ENCODE measurements at regions not wholly inside any gene's neighbourhood (a gene's known extent, or its start where the extent isn't known, plus 50 kb on each side); places are given as distances from the start of the nearest gene placed in this dataset.

DNA sequence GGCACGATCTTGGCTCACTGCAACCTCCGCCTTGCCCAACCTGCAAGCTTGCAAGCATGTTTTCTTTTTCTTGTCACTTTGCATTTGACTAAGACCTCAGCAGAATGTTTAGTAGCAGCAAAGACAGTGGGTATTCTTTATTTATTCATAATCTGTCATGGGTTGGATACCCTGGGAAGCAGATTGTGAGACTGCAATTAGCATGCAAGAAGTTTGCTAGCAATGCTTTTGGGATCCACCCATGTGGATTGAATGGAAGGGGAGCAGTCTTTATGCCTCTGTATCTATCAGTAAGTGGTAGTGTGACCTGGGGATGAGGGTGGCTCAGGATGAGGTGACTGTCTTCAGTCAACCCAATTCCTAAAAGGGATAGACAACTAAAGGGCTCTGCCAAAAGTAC lies 166.7 kb downstream of the RAP2B start:
- no peaks in the 10 kb centered on the region for H3K36me3 ChIP-seq (replicated peaks in 1 of 2; ENCODE audit: insufficient read depth in 1 of 2, low read depth in 2 of 2)
- TF ChIP-seq, protein P1, sequence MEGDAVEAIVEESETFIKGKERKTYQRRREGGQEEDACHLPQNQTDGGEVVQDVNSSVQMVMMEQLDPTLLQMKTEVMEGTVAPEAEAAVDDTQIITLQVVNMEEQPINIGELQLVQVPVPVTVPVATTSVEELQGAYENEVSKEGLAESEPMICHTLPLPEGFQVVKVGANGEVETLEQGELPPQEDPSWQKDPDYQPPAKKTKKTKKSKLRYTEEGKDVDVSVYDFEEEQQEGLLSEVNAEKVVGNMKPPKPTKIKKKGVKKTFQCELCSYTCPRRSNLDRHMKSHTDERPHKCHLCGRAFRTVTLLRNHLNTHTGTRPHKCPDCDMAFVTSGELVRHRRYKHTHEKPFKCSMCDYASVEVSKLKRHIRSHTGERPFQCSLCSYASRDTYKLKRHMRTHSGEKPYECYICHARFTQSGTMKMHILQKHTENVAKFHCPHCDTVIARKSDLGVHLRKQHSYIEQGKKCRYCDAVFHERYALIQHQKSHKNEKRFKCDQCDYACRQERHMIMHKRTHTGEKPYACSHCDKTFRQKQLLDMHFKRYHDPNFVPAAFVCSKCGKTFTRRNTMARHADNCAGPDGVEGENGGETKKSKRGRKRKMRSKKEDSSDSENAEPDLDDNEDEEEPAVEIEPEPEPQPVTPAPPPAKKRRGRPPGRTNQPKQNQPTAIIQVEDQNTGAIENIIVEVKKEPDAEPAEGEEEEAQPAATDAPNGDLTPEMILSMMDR (IDR thresholded peaks at IDR 0.05), result no peak
- TF ChIP-seq POLR2A (IDR thresholded peaks at IDR 0.05), result no peak
- no peaks in the 10 kb centered on the region for H3K27me3 ChIP-seq
- no peak for DNase-seq
- H3K27ac ChIP-seq, result no peak overlapping the region
- 78 to 87% methylated on average over 2 of the region's 2 CpGs for WGBS, 2 donors
- no peak overlapping the region for H3K4me3 ChIP-seq
- no peaks in the 10 kb centered on the region for H3K9me3 ChIP-seq
- intact Hi-C loops (cut with DNase I), result no loop called here
- no peaks in the 10 kb centered on the region for H3K4me1 ChIP-seq
- ATAC-seq, result no peak

DNA sequence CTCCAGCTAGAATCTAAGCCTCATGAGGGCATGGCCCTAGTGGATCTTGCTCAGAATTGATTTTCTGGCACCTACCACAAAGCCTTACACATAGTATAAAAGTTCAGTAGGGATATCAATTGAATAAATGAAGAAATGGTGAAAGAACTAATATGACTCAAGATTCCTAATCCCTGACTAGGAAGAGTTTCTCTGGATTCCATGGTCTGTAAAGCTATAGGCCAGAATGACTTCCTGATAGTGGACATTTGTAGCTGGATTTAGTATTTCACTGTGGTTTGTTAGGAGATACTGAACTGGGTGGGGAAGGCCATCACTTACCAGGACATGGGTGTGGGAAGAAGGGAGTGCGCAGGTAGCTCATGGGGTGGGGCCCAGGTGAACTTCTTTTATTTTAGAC lies 168.9 kb downstream of the RAP2B start:
- DNase-seq (no peak), ATAC-seq (no peak)
- Histone ChIP-seq H3K9me3 (no peaks in the 10 kb centered on the region), H3K4me3 (no peak overlapping the region), H3K4me1 (no peaks in the 10 kb centered on the region), H3K27me3 (no peaks in the 10 kb centered on the region), H3K36me3 (replicated peaks in 1 of 2; ENCODE audit: insufficient read depth in 1 of 2, low read depth in 2 of 2) (no peaks in the 10 kb centered on the region), H3K27ac (no peak overlapping the region)
- intact Hi-C loops (cut with DNase I), result no loop called here
- TF ChIP-seq, protein P1 (IDR thresholded peaks at IDR 0.05), result no peak
- TF ChIP-seq POLR2A (IDR thresholded peaks at IDR 0.05), result no peak
- WGBS, 2 donors, result 75 to 100% methylated on average over 1 of the region's 1 CpG

DNA sequence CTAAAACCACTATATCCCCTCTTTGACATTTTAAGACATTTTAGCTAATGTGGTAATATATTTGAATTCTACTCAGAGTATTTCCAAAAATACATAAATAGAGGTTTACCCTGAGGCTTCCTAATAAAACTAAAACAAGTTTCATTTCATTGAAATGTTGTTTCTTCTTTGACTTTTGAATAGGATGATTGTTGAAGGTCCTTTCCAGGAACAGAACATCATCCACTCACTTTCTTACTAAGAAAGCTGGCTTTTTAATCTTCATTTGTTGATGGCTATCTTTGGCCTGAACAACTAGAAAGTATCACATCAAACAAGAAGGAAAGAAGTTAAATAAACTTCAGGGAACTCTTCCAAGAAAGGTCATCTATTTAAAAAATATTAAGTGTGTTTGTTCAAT lies 169.7 kb downstream of the RAP2B start:
- ATAC-seq (no peak), DNase-seq (no peak)
- H3K9me3 ChIP-seq, result no peaks in the 10 kb centered on the region
- intact Hi-C loops (cut with DNase I), result no loop called here
- H3K4me1 ChIP-seq, result no peaks in the 10 kb centered on the region
- H3K36me3 ChIP-seq (replicated peaks in 1 of 2; ENCODE audit: insufficient read depth in 1 of 2, low read depth in 2 of 2), result no peaks in the 10 kb centered on the region
- H3K27me3 ChIP-seq, result no peaks in the 10 kb centered on the region
- no peak overlapping the region for H3K4me3 ChIP-seq
- H3K27ac ChIP-seq, result no peak overlapping the region
- TF ChIP-seq POLR2A (IDR thresholded peaks at IDR 0.05), result no peak
- TF ChIP-seq, protein P1 (IDR thresholded peaks at IDR 0.05), result no peak

DNA sequence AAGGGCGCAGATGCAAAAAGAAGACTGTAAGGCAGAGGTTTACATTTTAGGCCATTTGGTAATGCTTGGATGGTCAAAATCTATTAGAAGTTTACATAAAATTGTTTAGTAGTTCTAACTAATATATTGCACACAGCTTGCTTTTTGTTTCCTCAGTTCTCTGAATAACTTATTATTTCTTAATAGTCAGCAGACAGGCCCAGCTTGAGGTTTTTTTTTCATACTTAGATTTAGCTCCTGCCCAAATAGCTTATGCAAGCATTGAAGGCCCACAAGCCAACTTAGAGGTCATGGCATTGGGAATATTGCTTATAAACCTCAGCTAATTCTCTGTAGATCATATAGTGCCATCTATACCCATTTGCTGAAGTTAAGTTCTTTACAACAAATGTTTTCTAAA lies 172.5 kb downstream of the RAP2B start:
- ATAC-seq (no peak), DNase-seq (no peak)
- no peak for TF ChIP-seq POLR2A (IDR thresholded peaks at IDR 0.05)
- H3K4me1 ChIP-seq, result no peaks in the 10 kb centered on the region
- intact Hi-C loops (cut with DNase I), result no loop called here
- 92 to 97% methylated on average over 1 of the region's 1 CpG for WGBS, 2 donors
- H3K36me3 ChIP-seq (replicated peaks in 1 of 2; ENCODE audit: insufficient read depth in 1 of 2, low read depth in 2 of 2), result no peaks in the 10 kb centered on the region
- no peaks in the 10 kb centered on the region for H3K27me3 ChIP-seq
- H3K9me3 ChIP-seq, result no peaks in the 10 kb centered on the region
- H3K27ac ChIP-seq, result no peak overlapping the region
- H3K4me3 ChIP-seq, result no peak overlapping the region

DNA sequence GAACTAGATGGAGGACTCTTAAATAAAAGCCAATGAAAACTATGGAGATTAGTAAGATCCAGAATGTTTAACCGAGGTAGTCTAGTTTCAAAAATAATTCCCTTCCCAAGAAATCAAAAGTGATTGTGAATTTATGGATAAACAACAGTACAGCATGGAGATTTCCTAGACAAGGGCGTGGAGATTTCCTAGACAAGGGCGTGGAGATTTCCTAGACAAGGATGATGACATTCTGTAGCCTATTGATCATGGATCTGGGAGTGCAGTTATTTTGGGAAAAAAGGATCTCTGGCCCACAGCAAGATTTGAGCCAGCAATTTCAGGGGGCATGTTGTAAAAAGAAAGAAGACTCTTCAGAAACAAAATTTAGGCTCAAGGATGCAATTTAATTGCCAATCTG lies 175.3 kb downstream of the RAP2B start:
- H3K4me1 ChIP-seq, result no peaks in the 10 kb centered on the region
- H3K9me3 ChIP-seq, result no peaks in the 10 kb centered on the region
- no peak for ATAC-seq
- no peaks in the 10 kb centered on the region for H3K27me3 ChIP-seq
- intact Hi-C loops (cut with DNase I), result no loop called here
- WGBS, 2 donors, result 54 to 65% methylated on average over 3 of the region's 3 CpGs
- no peaks in the 10 kb centered on the region for H3K36me3 ChIP-seq (replicated peaks in 1 of 2; ENCODE audit: insufficient read depth in 1 of 2, low read depth in 2 of 2)
- no peak overlapping the region for H3K27ac ChIP-seq
- DNase-seq, result no peak
- no peak for TF ChIP-seq POLR2A (IDR thresholded peaks at IDR 0.05)
- TF ChIP-seq, protein P1 (IDR thresholded peaks at IDR 0.05), result no peak
- no peak overlapping the region for H3K4me3 ChIP-seq

Measured in body of pancreas (tissue), 4 donors.